ENCODE measurements at regions not wholly inside any gene's neighbourhood (a gene's known extent, or its start where the extent isn't known, plus 50 kb on each side); places are given as distances from the start of the nearest gene placed in this dataset.

DNA sequence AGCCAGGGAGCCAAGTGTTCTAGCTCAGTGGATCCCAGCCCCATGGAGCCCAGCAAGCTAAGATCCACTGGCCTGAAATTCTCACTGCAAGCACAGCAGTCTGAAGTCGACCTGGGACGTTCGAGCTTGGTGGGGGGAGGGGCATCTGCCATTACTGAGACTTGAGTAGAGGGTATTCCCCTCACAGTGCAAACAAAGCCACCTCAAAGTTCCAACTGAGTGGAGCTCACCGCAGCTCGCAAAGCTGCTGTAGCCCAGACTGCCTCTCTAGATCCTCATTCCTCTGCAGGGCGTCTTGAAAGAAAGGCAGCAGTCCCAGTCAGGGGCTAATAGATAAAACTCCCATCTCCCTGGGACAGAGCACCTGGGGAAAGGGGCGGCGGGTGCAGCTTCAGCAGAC lies 226.3 kb downstream of the ZIC3 start:
- no peak for TF ChIP-seq CBX8 (IDR thresholded peaks at IDR 0.05)
- TF ChIP-seq POLR2A (IDR thresholded peaks at IDR 0.05; ENCODE audit: low read length), result no peak
- TF ChIP-seq, protein P1, sequence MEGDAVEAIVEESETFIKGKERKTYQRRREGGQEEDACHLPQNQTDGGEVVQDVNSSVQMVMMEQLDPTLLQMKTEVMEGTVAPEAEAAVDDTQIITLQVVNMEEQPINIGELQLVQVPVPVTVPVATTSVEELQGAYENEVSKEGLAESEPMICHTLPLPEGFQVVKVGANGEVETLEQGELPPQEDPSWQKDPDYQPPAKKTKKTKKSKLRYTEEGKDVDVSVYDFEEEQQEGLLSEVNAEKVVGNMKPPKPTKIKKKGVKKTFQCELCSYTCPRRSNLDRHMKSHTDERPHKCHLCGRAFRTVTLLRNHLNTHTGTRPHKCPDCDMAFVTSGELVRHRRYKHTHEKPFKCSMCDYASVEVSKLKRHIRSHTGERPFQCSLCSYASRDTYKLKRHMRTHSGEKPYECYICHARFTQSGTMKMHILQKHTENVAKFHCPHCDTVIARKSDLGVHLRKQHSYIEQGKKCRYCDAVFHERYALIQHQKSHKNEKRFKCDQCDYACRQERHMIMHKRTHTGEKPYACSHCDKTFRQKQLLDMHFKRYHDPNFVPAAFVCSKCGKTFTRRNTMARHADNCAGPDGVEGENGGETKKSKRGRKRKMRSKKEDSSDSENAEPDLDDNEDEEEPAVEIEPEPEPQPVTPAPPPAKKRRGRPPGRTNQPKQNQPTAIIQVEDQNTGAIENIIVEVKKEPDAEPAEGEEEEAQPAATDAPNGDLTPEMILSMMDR (IDR thresholded peaks at IDR 0.05), result no peak
- TF ChIP-seq CHD4 (IDR thresholded peaks at IDR 0.05; ENCODE audit: borderline replicate concordance), result no peak
- TF ChIP-seq EP300 (IDR thresholded peaks at IDR 0.05), result no peak
- no peak for TF ChIP-seq RAD21 (conservative IDR thresholded peaks at IDR 0.05 in 1 of 2, IDR thresholded peaks at IDR 0.05 in 1 of 2)
- no peak for TF ChIP-seq ESRRA (IDR thresholded peaks at IDR 0.05; ENCODE audit: borderline replicate concordance, low read length)

Measured in A549 (cell line).